Upper lobe of left lung (tissue), 4 donors: ENCODE measurements at regions not wholly inside any gene's neighbourhood (a gene's known extent, or its start where the extent isn't known, plus 50 kb on each side); places are given as distances from the start of the nearest gene placed in this dataset.

Source experiments
- POLR2AphosphoS5 ChIP-seq, 2 donors: sonication (generic); formaldehyde crosslinking; IDR thresholded peaks; one replicate each; pipeline ENCODE4 v1.5.1; 2017; ENCODE audit warnings: antibody characterized with exemption in 2 of 2
- TF ChIP-seq, protein P1 (sequence below), 6 experiments: fragments of 450-650 bp in 4 of 6; fragments of 200-600 bp in 2 of 6; sonication (generic) in 2 of 6; IDR thresholded peaks; one replicate each; pipeline ENCODE4 v1.5.1; 2016 to 2019; ENCODE audit warnings: antibody characterized with exemption in 6 of 6

DNA sequence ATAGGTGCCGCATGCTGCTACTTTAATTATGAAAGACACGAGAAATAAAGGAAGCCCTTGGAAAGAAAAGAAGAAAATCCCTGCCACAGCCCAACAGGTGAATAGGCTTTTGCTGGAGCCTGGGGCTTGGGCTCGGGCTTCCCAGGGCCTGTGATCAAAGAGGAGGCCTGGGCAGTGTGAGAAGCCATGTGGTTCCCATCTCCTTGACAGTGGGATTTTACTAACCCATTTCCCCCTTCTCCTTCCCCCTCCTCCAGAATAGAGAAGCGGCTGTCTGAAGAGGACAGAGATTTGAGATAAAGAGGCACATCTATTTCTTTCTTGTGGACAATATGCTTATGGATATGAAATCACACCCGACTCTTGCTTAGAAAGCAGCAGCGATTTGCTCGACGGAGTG lies 369.1 kb downstream of the MCTP2 start:
- TF ChIP-seq, protein P1, sequence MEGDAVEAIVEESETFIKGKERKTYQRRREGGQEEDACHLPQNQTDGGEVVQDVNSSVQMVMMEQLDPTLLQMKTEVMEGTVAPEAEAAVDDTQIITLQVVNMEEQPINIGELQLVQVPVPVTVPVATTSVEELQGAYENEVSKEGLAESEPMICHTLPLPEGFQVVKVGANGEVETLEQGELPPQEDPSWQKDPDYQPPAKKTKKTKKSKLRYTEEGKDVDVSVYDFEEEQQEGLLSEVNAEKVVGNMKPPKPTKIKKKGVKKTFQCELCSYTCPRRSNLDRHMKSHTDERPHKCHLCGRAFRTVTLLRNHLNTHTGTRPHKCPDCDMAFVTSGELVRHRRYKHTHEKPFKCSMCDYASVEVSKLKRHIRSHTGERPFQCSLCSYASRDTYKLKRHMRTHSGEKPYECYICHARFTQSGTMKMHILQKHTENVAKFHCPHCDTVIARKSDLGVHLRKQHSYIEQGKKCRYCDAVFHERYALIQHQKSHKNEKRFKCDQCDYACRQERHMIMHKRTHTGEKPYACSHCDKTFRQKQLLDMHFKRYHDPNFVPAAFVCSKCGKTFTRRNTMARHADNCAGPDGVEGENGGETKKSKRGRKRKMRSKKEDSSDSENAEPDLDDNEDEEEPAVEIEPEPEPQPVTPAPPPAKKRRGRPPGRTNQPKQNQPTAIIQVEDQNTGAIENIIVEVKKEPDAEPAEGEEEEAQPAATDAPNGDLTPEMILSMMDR (IDR thresholded peaks at IDR 0.05): no peak
- no peak for TF ChIP-seq POLR2AphosphoS5 (IDR thresholded peaks at IDR 0.05)
